HG02884 (cell line): ENCODE measurements at regions not wholly inside any gene's neighbourhood (a gene's known extent, or its start where the extent isn't known, plus 50 kb on each side); places are given as distances from the start of the nearest gene placed in this dataset.
A peak's percentile ranks its signal among the peaks of the same experiment; 100 is the strongest.
"Not testable (repeated sequence)": the region's sequence is repeated elsewhere in the genome, so short reads cannot be mapped to it uniquely, and the experiment has no call there.

Source experiments
- ATAC-seq: cut with Tn5 transposase; IDR thresholded peaks from one replicate; pipeline ENCODE4 v1.9.1; 2021; ENCODE audit warnings: mild to moderate bottlenecking, moderate library complexity; ENCODE audit not compliant: unreplicated experiment

GRCh38 chr18:34942276-34942675, 98.9 kb upstream of the MAPRE2 start:
- no peak for ATAC-seq

- no peak for ATAC-seq
Measured at GRCh38 chr18:34942975-34943374, 98.2 kb upstream of the MAPRE2 start.

GRCh38 chr18:34943587-34943986, 97.6 kb upstream of the MAPRE2 start:
- ATAC-seq = no peak

GRCh38 chr18:34947711-34948125, 93.5 kb upstream of the MAPRE2 start:
- no peak for ATAC-seq

GRCh38 chr18:34951625-34952379, 89.4 kb upstream of the MAPRE2 start:
- ATAC-seq = no peak

- no peak for ATAC-seq
Measured at GRCh38 chr18:34953212-34953611, 88.0 kb upstream of the MAPRE2 start.

- ATAC-seq = not testable (repeated sequence)
Measured at GRCh38 chr18:34955494-34955893, 85.7 kb upstream of the MAPRE2 start.

- ATAC-seq = no peak
Measured at GRCh38 chr18:34956663-34957062, 84.5 kb upstream of the MAPRE2 start.

- no peak for ATAC-seq
Measured at GRCh38 chr18:34957119-34957863, 83.9 kb upstream of the MAPRE2 start.

- ATAC-seq = no peak
Measured at GRCh38 chr18:34957864-34958259, 83.4 kb upstream of the MAPRE2 start.

GRCh38 chr18:34959211-34959829, 81.9 kb upstream of the MAPRE2 start:
- no peak for ATAC-seq

GRCh38 chr18:34959989-34960388, 81.2 kb upstream of the MAPRE2 start:
- no peak for ATAC-seq

GRCh38 chr18:34965108-34965507, 76.1 kb upstream of the MAPRE2 start:
- ATAC-seq = no peak

- ATAC-seq = no peak
Measured at GRCh38 chr18:34965566-34965965, 75.6 kb upstream of the MAPRE2 start.

GRCh38 chr18:34970106-34970505, 71.1 kb upstream of the MAPRE2 start:
- no peak for ATAC-seq

GRCh38 chr18:34971313-34971712, 69.9 kb upstream of the MAPRE2 start:
- ATAC-seq = no peak

- no peak for ATAC-seq
Measured at GRCh38 chr18:34972765-34973414, 68.3 kb upstream of the MAPRE2 start.

GRCh38 chr18:34976123-34976522, 65.1 kb upstream of the MAPRE2 start:
- ATAC-seq = no peak

- peak; percentile 12 for ATAC-seq
Measured at GRCh38 chr18:34976534-34976898, 64.7 kb upstream of the MAPRE2 start.

- peak; percentile 60 for ATAC-seq
Measured at GRCh38 chr18:34976899-34977837, 64.0 kb upstream of the MAPRE2 start.
